GM12878 (cell line): ENCODE measurements at regions not wholly inside any gene's neighbourhood (a gene's known extent, or its start where the extent isn't known, plus 50 kb on each side); places are given as distances from the start of the nearest gene placed in this dataset.

Experiments
- ATAC-seq: fragments of 200-7000 bp; cut with Tn5 transposase; 3 replicates; pipeline ENCODE4 v1.9.1; 2020; ENCODE audit warnings: mild to moderate bottlenecking, moderate library complexity
- BruUV-seq: library from RNA; stranded (reverse); fragments of 400-500 nt; replicated peaks from 2 replicates; lab custom pipeline; 2021; lab: Mats Ljungman, UMichigan
- CTCF ChIA-PET: fragments of 300-600 bp; sonication (Branson Sonifier 250); formaldehyde crosslinking; extraction: SDS; loops from one replicate; lab custom pipeline; 2021; ENCODE audit warnings: inconsistent platforms; lab: Yijun Ruan, JAX
- POLR2A ChIA-PET: fragments of 350-600 bp; formaldehyde crosslinking; extraction: SDS; loops from one replicate; lab custom pipeline; 2021; ENCODE audit warnings: inconsistent platforms; lab: Charles Lee
- RAD21 ChIA-PET: fragments of 300-600 bp; sonication (Branson Sonifier 250); formaldehyde crosslinking; loops from one replicate; lab custom pipeline; 2023; ENCODE audit warnings: antibody characterized with exemption; ENCODE audit not compliant: unreplicated experiment; lab: Charles Lee
- SMC1A ChIA-PET: fragments of 300-600 bp; sonication (Branson Sonifier 250); formaldehyde crosslinking; loops from one replicate; lab custom pipeline; 2023; ENCODE audit not compliant: unreplicated experiment, uncharacterized antibody; lab: Charles Lee
- DNase-seq: peaks from one replicate; pipeline ENCODE4 v3.0.0-alpha.2; 2011; ENCODE audit warnings: low read depth, low spot score
- FAIRE-seq: peaks from 3 replicates; lab custom pipeline; 2011; peaks lifted over from hg19 to GRCh38; lab: Jason Lieb, UNC
- H2AFZ ChIP-seq: 2 replicates; pipeline ENCODE4 v1.6.0; 2011; ENCODE audit warnings: low read depth, low read length, control low read depth; ENCODE audit not compliant: control insufficient read depth
- H3K27ac ChIP-seq: 2 replicates; pipeline ENCODE4 v1.5.1; 2011; ENCODE audit warnings: control low read depth; ENCODE audit not compliant: control insufficient read depth, insufficient read depth
- H3K27me3 ChIP-seq, 2 experiments: replicated peaks in 1 of 2; 2 replicates each; pipeline versions ENCODE4 v1.6.0 to v1.6.1; 2011; ENCODE audit warnings: low read length in 1 of 2; ENCODE audit not compliant: control insufficient read depth in 2 of 2, insufficient read depth in 2 of 2
- H3K36me3 ChIP-seq, 2 experiments: 2 replicates each; pipeline ENCODE4 v1.5.1; 2011; ENCODE audit warnings: low read length in 1 of 2; ENCODE audit not compliant: control insufficient read depth in 2 of 2, insufficient read depth in 2 of 2
- H3K4me1 ChIP-seq: 2 replicates; pipeline ENCODE4 v1.6.1; 2011; ENCODE audit warnings: mild to moderate bottlenecking, low read length, moderate library complexity, mixed read lengths; ENCODE audit not compliant: control insufficient read depth, insufficient read depth
- H3K4me2 ChIP-seq: 2 replicates; pipeline ENCODE4 v1.6.0; 2011; ENCODE audit warnings: control low read depth; ENCODE audit not compliant: control insufficient read depth, insufficient read depth
- H3K4me3 ChIP-seq: fragments of 200-600 bp; sonication (generic); 2 replicates; pipeline ENCODE4 v1.5.1; 2016
- H3K79me2 ChIP-seq: 2 replicates; pipeline ENCODE4 v1.6.0; 2011; ENCODE audit warnings: low read length; ENCODE audit not compliant: control insufficient read depth, insufficient read depth
- H3K9ac ChIP-seq: 2 replicates; pipeline ENCODE4 v1.8.0; 2011; ENCODE audit warnings: low read length, control low read depth, mixed read lengths; ENCODE audit not compliant: control insufficient read depth, insufficient read depth
- H3K9me3 ChIP-seq: replicated peaks from 3 replicates; pipeline ENCODE4 v1.5.1; 2011; ENCODE audit warnings: mild to moderate bottlenecking, low read length; ENCODE audit not compliant: control insufficient read depth, insufficient read depth
- H4K20me1 ChIP-seq: 2 replicates; pipeline ENCODE4 v1.6.0; 2011; ENCODE audit not compliant: control insufficient read depth, insufficient read depth
- BRCA1 ChIP-seq: IDR thresholded peaks from 2 replicates; pipeline ENCODE4 v1.6.1; 2011; ENCODE audit warnings: low read depth, low read length, improper control_type of control experiment
- HDGF ChIP-seq: fragments of 450-650 bp; IDR thresholded peaks from 2 replicates; pipeline ENCODE4 v1.6.1; 2016; ENCODE audit warnings: antibody characterized with exemption
- IRF4 ChIP-seq: IDR thresholded peaks from 2 replicates; pipeline ENCODE4 v1.6.1; 2011; ENCODE audit warnings: low read depth, low read length
- MEF2A ChIP-seq: IDR thresholded peaks from 2 replicates; pipeline ENCODE4 v1.6.1; 2011; ENCODE audit warnings: low read depth, mild to moderate bottlenecking, low read length, moderate library complexity; ENCODE audit not compliant: insufficient read depth
- MTA2 ChIP-seq: fragments of 450-650 bp; IDR thresholded peaks from 2 replicates; pipeline ENCODE4 v1.6.1; 2016; ENCODE audit warnings: low read depth, mild to moderate bottlenecking, moderate library complexity
- NRF1 ChIP-seq: conservative IDR thresholded peaks from 2 replicates; pipeline ENCODE4 v1.6.1; 2011; ENCODE audit warnings: mild to moderate bottlenecking, low read depth, low read length, improper control_type of control experiment
- RCOR1 ChIP-seq: conservative IDR thresholded peaks from 2 replicates; pipeline ENCODE4 v1.6.1; 2012; ENCODE audit warnings: low read depth, low read length, improper control_type of control experiment
- RELA ChIP-seq: fragments of 450-650 bp; IDR thresholded peaks from 2 replicates; pipeline ENCODE4 v1.8.0; 2014; ENCODE audit warnings: borderline replicate concordance; ENCODE audit not compliant: partially characterized antibody
- RUNX3 ChIP-seq: IDR thresholded peaks from 2 replicates; pipeline ENCODE4 v1.6.1; 2012; ENCODE audit warnings: low read length, inconsistent platforms
- SMARCA5 ChIP-seq: fragments of 450-650 bp; IDR thresholded peaks from 2 replicates; pipeline ENCODE4 v1.6.1; 2017; ENCODE audit warnings: mild to moderate bottlenecking
- STAT3 ChIP-seq: IDR thresholded peaks from 2 replicates; pipeline ENCODE4 v1.6.1; 2011; ENCODE audit warnings: low read depth, low read length, improper control_type of control experiment
- TCF7 ChIP-seq: IDR thresholded peaks from 2 replicates; pipeline ENCODE4 v1.6.1; 2014; ENCODE audit warnings: antibody characterized with exemption, borderline replicate concordance
- YBX1 ChIP-seq: fragments of 450-650 bp; IDR thresholded peaks from 2 replicates; pipeline ENCODE4 v1.6.1; 2016; ENCODE audit warnings: antibody characterized with exemption
- ZNF592 ChIP-seq: fragments of 450-650 bp; IDR thresholded peaks from 2 replicates; pipeline ENCODE4 v1.6.1; 2017; ENCODE audit warnings: mild to moderate bottlenecking, moderate library complexity
- ZSCAN29 ChIP-seq: fragments of 450-650 bp; IDR thresholded peaks from 2 replicates; pipeline ENCODE4 v1.6.1; 2017; ENCODE audit warnings: mild to moderate bottlenecking, moderate library complexity
- WGBS: methylation state at CpG from one replicate; pipeline ENCODE4 v1.1.6; 2016; ENCODE audit warnings: low lambda C conversion rate; ENCODE audit not compliant: insufficient replicate concordance, insufficient coverage; ENCODE audit errors: missing lambda C conversion rate; 5-methylcytosine and 5-hydroxymethylcytosine counted together
- in situ Hi-C: fragments of 300-500 bp; cut with MboI; formaldehyde crosslinking; loops from 9 replicates; pipeline ENCODE4 v1.14.3; 2018; ENCODE audit warnings: mixed read lengths
- intact Hi-C: fragments of 100-400 bp; cut with micrococcal nuclease; formaldehyde crosslinking; loops from one replicate; pipeline ENCODE4 v1.14.2; 2022; ENCODE audit not compliant: unreplicated experiment

GRCh38 chr4:138889216-138889615 is 126.4 kb upstream of the NOCT start:
- no peak overlapping the region for H3K27ac ChIP-seq
- H3K4me2 ChIP-seq: no peak overlapping the region
- H3K36me3 ChIP-seq: no peaks in the 10 kb centered on the region
- FAIRE-seq: no peak
- intact Hi-C loops: no loop called here
- H3K4me3 ChIP-seq: no peak overlapping the region
- H3K79me2 ChIP-seq: no peaks in the 10 kb centered on the region
- in situ Hi-C loops: no loop called here
- H2AFZ ChIP-seq: no peak overlapping the region
- no peak for ATAC-seq
- no peak overlapping the region for H3K9ac ChIP-seq
- 65% methylated on average over 3 of the region's 3 CpGs for WGBS
- ChIA-PET CTCF (interaction anchor here (1.6 kb wide), 1 partner anchor 18 kb away, joined by 8 read pairs; no protein-coding TSS in a partner anchor), POLR2A (interaction anchor here (0.6 kb wide), 1 partner anchor 15 kb away, joined by 3 read pairs; no protein-coding TSS in a partner anchor), SMC1A (no interaction called here), RAD21 (interaction anchor here (1.6 kb wide), 1 partner anchor 18 kb away, joined by 5 read pairs; no protein-coding TSS in a partner anchor)
- TF ChIP-seq NRF1: no peak
- no peak for TF ChIP-seq TCF7
- TF ChIP-seq MEF2A: no peak
- TF ChIP-seq ZSCAN29: no peak
- TF ChIP-seq ZNF592: no peak
- TF ChIP-seq STAT3: no peak
- TF ChIP-seq BRCA1: no peak
- no peak for TF ChIP-seq RCOR1
- no peak for TF ChIP-seq SMARCA5
- TF ChIP-seq RELA: no peak
- no peak for TF ChIP-seq RUNX3
- TF ChIP-seq IRF4: no peak
- TF ChIP-seq HDGF: no peak
- TF ChIP-seq MTA2: no peak
- TF ChIP-seq YBX1: no peak
- H4K20me1 ChIP-seq: no peaks in the 10 kb centered on the region
- H3K4me1 ChIP-seq: peaks cover 7% of the 10 kb centered on the region
- no TSS peak for BruUV-seq
- no peaks in the 10 kb centered on the region for H3K9me3 ChIP-seq
- no peak for DNase-seq
- H3K27me3 ChIP-seq: no peaks in the 10 kb centered on the region; a peak in 1 of 4 replicates
